ENCODE measurements at regions not wholly inside any gene's neighbourhood (a gene's known extent, or its start where the extent isn't known, plus 50 kb on each side); places are given as distances from the start of the nearest gene placed in this dataset.

DNA sequence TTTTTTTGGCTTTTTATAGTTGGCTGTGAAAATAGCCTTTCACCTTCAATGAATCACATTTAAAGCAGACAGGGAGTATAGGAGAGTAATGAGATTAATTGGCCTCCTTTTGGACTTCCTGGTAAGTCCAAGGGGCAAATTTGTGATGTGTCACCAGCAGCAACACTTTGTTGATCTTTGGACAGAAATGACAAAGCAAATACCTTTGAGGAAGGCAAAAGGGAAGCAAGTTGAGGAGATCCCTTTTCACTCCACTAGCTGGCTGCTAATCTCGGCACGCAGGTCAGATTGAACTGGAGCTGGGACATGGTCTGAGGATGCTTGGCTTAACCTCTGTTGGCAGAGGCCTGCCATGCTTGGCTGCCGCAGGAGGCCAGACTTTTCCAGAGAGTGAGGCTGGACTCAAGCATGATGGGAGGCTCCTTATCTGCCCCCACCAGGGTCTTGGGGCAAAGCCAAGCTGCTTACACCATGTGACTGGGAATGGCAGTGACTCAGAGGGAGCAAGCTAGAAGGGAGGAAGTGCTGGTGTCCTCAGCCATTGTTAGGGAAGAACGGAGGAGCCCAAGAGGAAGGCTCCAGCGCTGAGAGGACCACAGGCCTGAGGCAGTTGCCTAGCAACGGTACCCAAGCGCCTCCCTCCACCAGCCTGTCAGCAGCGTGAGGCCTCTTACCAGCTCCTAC, 174.5 kb upstream of the MAP1B start:
- Histone ChIP-seq H3K27ac (peak overlapping the region; percentile 1 to 67 (median 38)), H3K27me3 (no peaks in the 10 kb centered on the region), H3K9me3 (no peaks in the 10 kb centered on the region), H3K4me1 (peaks cover 0 to 5% (median 0%) of the 10 kb centered on the region in 3 donors), H3K4me3 (no peak overlapping the region), H3K36me3 (no peaks in the 10 kb centered on the region)
- no peak for TF ChIP-seq CTCF (IDR thresholded peaks at IDR 0.05)
- DNase-seq (peak in 5 of 6 donors; percentile 31 to 72 (median 49)), ATAC-seq (peak; percentile 83 to 91 (median 88)), FAIRE-seq (no peak)
- intact Hi-C loops (cut with DNase I): no loop called here
- WGBS, 2 donors: 36 to 43% methylated on average over 8 of the region's 8 CpGs

- DNase-seq (no peak), ATAC-seq (no peak), FAIRE-seq (no peak)
- 93 to 95% methylated on average over 1 of the region's 1 CpG for WGBS, 2 donors
- intact Hi-C loops (cut with DNase I): no loop called here
- H3K27ac ChIP-seq: no peak overlapping the region
- peaks cover 0 to 5% (median 0%) of the 10 kb centered on the region in 3 donors for H3K4me1 ChIP-seq
- TF ChIP-seq CTCF (IDR thresholded peaks at IDR 0.05): no peak
- no peaks in the 10 kb centered on the region for H3K9me3 ChIP-seq
- H3K4me3 ChIP-seq: no peak overlapping the region
- H3K36me3 ChIP-seq: no peaks in the 10 kb centered on the region
- no peaks in the 10 kb centered on the region for H3K27me3 ChIP-seq
Observed at GRCh38 chr5:71934322-71934721, 173.0 kb upstream of the MAP1B start.

- Histone ChIP-seq H3K27me3 (no peaks in the 10 kb centered on the region), H3K4me1 (no peaks in the 10 kb centered on the region), H3K36me3 (no peaks in the 10 kb centered on the region), H3K4me3 (no peak overlapping the region), H3K27ac (no peak overlapping the region), H3K9me3 (no peaks in the 10 kb centered on the region)
- intact Hi-C loops (cut with DNase I): no loop called here
- no peak for TF ChIP-seq CTCF (IDR thresholded peaks at IDR 0.05)
- no peak for DNase-seq
- ATAC-seq: peak in 1 of 4 donors; percentile 18
- FAIRE-seq: no peak
- WGBS, 2 donors: 70 to 85% methylated on average over 11 of the region's 11 CpGs
Observed at GRCh38 chr5:71937921-71938698, 169.2 kb upstream of the MAP1B start.

- H3K27me3 ChIP-seq: no peaks in the 10 kb centered on the region
- FAIRE-seq: no peak
- no peak overlapping the region for H3K4me3 ChIP-seq
- TF ChIP-seq CTCF (IDR thresholded peaks at IDR 0.05): no peak
- peak; percentile 9 to 61 (median 34) for DNase-seq
- WGBS, 2 donors: 26 to 33% methylated on average over 7 of the region's 7 CpGs
- H3K9me3 ChIP-seq: no peaks in the 10 kb centered on the region
- H3K36me3 ChIP-seq: no peaks in the 10 kb centered on the region
- no peaks in the 10 kb centered on the region for H3K4me1 ChIP-seq
- ATAC-seq: peak in 3 of 4 donors; percentile 70 to 87 (median 87)
- intact Hi-C loops (cut with DNase I): no loop called here
- no peak overlapping the region for H3K27ac ChIP-seq
Observed at GRCh38 chr5:71938895-71939294, 168.4 kb upstream of the MAP1B start.

Data from pancreas (tissue), 10 donors.